Lower lobe of right lung (tissue), 2 donors: ENCODE measurements at regions not wholly inside any gene's neighbourhood (a gene's known extent, or its start where the extent isn't known, plus 50 kb on each side); places are given as distances from the start of the nearest gene placed in this dataset.

Experiments
- ATAC-seq, 2 donors: fragments of 200-7000 bp; cut with Tn5 transposase; one replicate each; pipeline ENCODE4 v1.9.1; 2020 to 2022; ENCODE audit warnings: mild to moderate bottlenecking in 2 of 2, moderate library complexity in 2 of 2
- DNase-seq: peaks from one replicate; pipeline ENCODE4 v3.0.0-alpha.2; 2020
- H3K27ac ChIP-seq: fragments of 200-600 bp; one replicate; pipeline ENCODE4 v1.8.0; 2022
- H3K27me3 ChIP-seq: fragments of 200-600 bp; one replicate; pipeline ENCODE4 v1.8.0; 2022; ENCODE audit warnings: low read depth
- H3K36me3 ChIP-seq: fragments of 200-600 bp; one replicate; pipeline ENCODE4 v1.8.0; 2022; ENCODE audit warnings: mild to moderate bottlenecking
- H3K4me1 ChIP-seq: fragments of 200-600 bp; one replicate; pipeline ENCODE4 v1.8.0; 2022
- H3K4me3 ChIP-seq: fragments of 200-600 bp; one replicate; pipeline ENCODE4 v1.8.0; 2022; ENCODE audit warnings: mild to moderate bottlenecking
- H3K9me3 ChIP-seq: fragments of 200-600 bp; one replicate; pipeline ENCODE4 v1.8.0; 2022
- intact Hi-C: fragments of 100-400 bp; cut with DNase I; formaldehyde crosslinking; loops from one replicate; pipeline ENCODE4 v1.11.0; 2022
- TF ChIP-seq, protein P1 (sequence below): fragments of 200-600 bp; IDR thresholded peaks from one replicate; pipeline ENCODE4 v1.8.0; 2022; ENCODE audit warnings: antibody characterized with exemption, mild to moderate bottlenecking
- donor health status: DM: no; HTN: yes; CAD: no; lungs with severe emphysema.

DNA sequence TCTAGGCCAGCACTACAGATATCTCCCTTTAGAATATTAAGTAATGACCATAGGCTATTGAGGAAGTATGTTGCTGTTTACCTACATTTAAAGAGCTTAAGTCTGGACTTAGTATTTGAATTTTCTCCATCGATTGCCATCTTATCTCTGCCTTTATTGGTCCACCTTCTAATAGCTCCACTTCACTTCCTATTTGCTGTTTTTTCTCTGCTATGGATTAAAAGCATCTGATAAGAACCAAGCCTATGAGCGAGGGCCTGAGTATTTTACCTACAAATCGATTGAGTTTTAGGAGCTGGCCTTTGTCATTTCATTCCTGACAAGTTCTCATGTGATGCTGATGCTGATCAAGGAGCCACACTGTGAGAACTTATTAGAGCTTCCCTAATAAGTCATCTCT, 52.6 kb upstream of the AKAP13 start:
- Histone ChIP-seq H3K27me3 (no peaks in the 10 kb centered on the region), H3K9me3 (no peaks in the 10 kb centered on the region), H3K4me3 (no peak overlapping the region), H3K27ac (no peak overlapping the region), H3K4me1 (peaks cover 37% of the 10 kb centered on the region), H3K36me3 (no peaks in the 10 kb centered on the region)
- TF ChIP-seq, protein P1, sequence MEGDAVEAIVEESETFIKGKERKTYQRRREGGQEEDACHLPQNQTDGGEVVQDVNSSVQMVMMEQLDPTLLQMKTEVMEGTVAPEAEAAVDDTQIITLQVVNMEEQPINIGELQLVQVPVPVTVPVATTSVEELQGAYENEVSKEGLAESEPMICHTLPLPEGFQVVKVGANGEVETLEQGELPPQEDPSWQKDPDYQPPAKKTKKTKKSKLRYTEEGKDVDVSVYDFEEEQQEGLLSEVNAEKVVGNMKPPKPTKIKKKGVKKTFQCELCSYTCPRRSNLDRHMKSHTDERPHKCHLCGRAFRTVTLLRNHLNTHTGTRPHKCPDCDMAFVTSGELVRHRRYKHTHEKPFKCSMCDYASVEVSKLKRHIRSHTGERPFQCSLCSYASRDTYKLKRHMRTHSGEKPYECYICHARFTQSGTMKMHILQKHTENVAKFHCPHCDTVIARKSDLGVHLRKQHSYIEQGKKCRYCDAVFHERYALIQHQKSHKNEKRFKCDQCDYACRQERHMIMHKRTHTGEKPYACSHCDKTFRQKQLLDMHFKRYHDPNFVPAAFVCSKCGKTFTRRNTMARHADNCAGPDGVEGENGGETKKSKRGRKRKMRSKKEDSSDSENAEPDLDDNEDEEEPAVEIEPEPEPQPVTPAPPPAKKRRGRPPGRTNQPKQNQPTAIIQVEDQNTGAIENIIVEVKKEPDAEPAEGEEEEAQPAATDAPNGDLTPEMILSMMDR: no peak
- ATAC-seq (no peak), DNase-seq (no peak)
- intact Hi-C loops: no loop called here

- peak overlapping the region; percentile 91 for H3K27ac ChIP-seq
- TF ChIP-seq, protein P1: no peak
- intact Hi-C loops: no loop called here
- peaks cover 37% of the 10 kb centered on the region for H3K4me1 ChIP-seq
- ATAC-seq: peak; percentile 2 to 5
- no peaks in the 10 kb centered on the region for H3K9me3 ChIP-seq
- H3K27me3 ChIP-seq: no peaks in the 10 kb centered on the region
- no peaks in the 10 kb centered on the region for H3K36me3 ChIP-seq
- peak overlapping the region; percentile 53 for H3K4me3 ChIP-seq
- no peak for DNase-seq
Observed at GRCh38 chr15:85329561-85330422, 50.6 kb upstream of the AKAP13 start.
